ENCODE measurements at regions not wholly inside any gene's neighbourhood (a gene's known extent, or its start where the extent isn't known, plus 50 kb on each side); places are given as distances from the start of the nearest gene placed in this dataset.

GRCh38 chr2:239762106-239762505 lies 263.0 kb downstream of the NDUFA10 start:
- in situ Hi-C loops (cut with MboI) (no loop called here), intact Hi-C loops (cut with micrococcal nuclease) (no loop called here)
- H3K4me1 ChIP-seq (replicated peaks in 1 of 2; ENCODE audit: control insufficient read depth in 2 of 2, insufficient read depth in 2 of 2, low read length in 2 of 2): no peaks in the 10 kb centered on the region; a peak in 1 of 5 replicates
- no peaks in the 10 kb centered on the region for H3K9me3 ChIP-seq (replicated peaks; ENCODE audit: control insufficient read depth, insufficient read depth, low read depth, low read length)
- WGBS (ENCODE audit: insufficient coverage, low coverage, missing lambda C conversion rate): 0% methylated on average over 2 of the region's 2 CpGs
- no peaks in the 10 kb centered on the region for H4K20me1 ChIP-seq (replicated peaks; ENCODE audit: control insufficient read depth, insufficient read depth, low read length)
- DNase-seq (ENCODE audit: extremely low read depth in 1 of 4, low spot score in 3 of 4) (no peak), ATAC-seq (no peak), FAIRE-seq (no peak)
- no peak overlapping the region for H2AFZ ChIP-seq (ENCODE audit: low read depth, low read length)
- H3K79me2 ChIP-seq (ENCODE audit: control insufficient read depth, insufficient read depth, low read length): no peaks in the 10 kb centered on the region
- no peaks in the 10 kb centered on the region for H3K36me3 ChIP-seq (ENCODE audit: control insufficient read depth, insufficient read depth, low read length)
- H3K27me3 ChIP-seq (ENCODE audit: control insufficient read depth in 2 of 2, insufficient read depth in 2 of 2, low read length in 2 of 2): peaks cover 0 to 68% of the 10 kb centered on the region in 2 experiments; a peak in 2 of 5 replicates
- ChIA-PET CTCF (ENCODE audit: low intra/inter-chr PET ratio) (no interaction called here), POLR2A (no interaction called here)
- no peaks in the 10 kb centered on the region for H3K9me1 ChIP-seq (ENCODE audit: control insufficient read depth, insufficient read depth, low read length)
- no peak overlapping the region for H3K4me3 ChIP-seq
- no peak overlapping the region for H3K27ac ChIP-seq (ENCODE audit: extremely low read depth, low read depth, low read length)
- BruUV-seq (replicated peaks): no TSS peak
- TF ChIP-seq GTF3C2 (IDR thresholded peaks at IDR 0.05; ENCODE audit: borderline replicate concordance, extremely low read depth, insufficient read length) (no peak), SETDB1 (IDR thresholded peaks at IDR 0.05; ENCODE audit: low read length) (no peak), CBFA2T2 (conservative IDR thresholded peaks at IDR 0.05) (no peak), ZNF134 (CRISPR knock-in tag; conservative IDR thresholded peaks at IDR 0.05) (no peak), ZNF408 (CRISPR knock-in tag; IDR thresholded peaks at IDR 0.05; ENCODE audit: low read depth) (no peak)
- H3K4me2 ChIP-seq (ENCODE audit: insufficient read depth, low read length): no peak overlapping the region
- no peak overlapping the region for H3K9ac ChIP-seq (ENCODE audit: insufficient read depth in 1 of 2, low read depth in 2 of 2, low read length in 2 of 2)
